GM18858 (cell line): ENCODE measurements at regions not wholly inside any gene's neighbourhood (a gene's known extent, or its start where the extent isn't known, plus 50 kb on each side); places are given as distances from the start of the nearest gene placed in this dataset.
"Not testable (repeated sequence)": the region's sequence is repeated elsewhere in the genome, so short reads cannot be mapped to it uniquely, and the experiment has no call there.

Experiments
- ATAC-seq: cut with Tn5 transposase; IDR thresholded peaks from one replicate; pipeline ENCODE4 v1.9.1; 2021; ENCODE audit not compliant: unreplicated experiment

GRCh38 chr6:103826209-103826608 is 1033.5 kb downstream of the HACE1 start:
- no peak for ATAC-seq

GRCh38 chr6:103820148-103820547 is 1039.6 kb downstream of the HACE1 start:
- ATAC-seq = no peak

- ATAC-seq = no peak
Measured at GRCh38 chr6:103819509-103819908, 1040.2 kb downstream of the HACE1 start.

- no peak for ATAC-seq
Measured at GRCh38 chr6:103812970-103813369, 1046.7 kb downstream of the HACE1 start.

GRCh38 chr6:103801901-103802479 is 1057.7 kb downstream of the HACE1 start:
- not testable (repeated sequence) for ATAC-seq

GRCh38 chr6:103799971-103800670 is 1059.6 kb downstream of the HACE1 start:
- no peak for ATAC-seq

- ATAC-seq = no peak
Measured at GRCh38 chr6:103798166-103798565, 1061.6 kb downstream of the HACE1 start.

- ATAC-seq = no peak
Measured at GRCh38 chr6:103797738-103798137, 1062.0 kb downstream of the HACE1 start.

- ATAC-seq = no peak
Measured at GRCh38 chr6:103791458-103791857, 1068.3 kb downstream of the HACE1 start.

GRCh38 chr6:103784117-103784516 is 1075.6 kb downstream of the HACE1 start:
- no peak for ATAC-seq

- ATAC-seq = no peak
Measured at GRCh38 chr6:103783329-103783728, 1076.4 kb downstream of the HACE1 start.

- no peak for ATAC-seq
Measured at GRCh38 chr6:103769431-103769830, 1090.3 kb downstream of the HACE1 start.

- ATAC-seq = no peak
Measured at GRCh38 chr6:103750603-103751002, 1109.1 kb downstream of the HACE1 start.

GRCh38 chr6:103734016-103734415 is 1125.7 kb downstream of the HACE1 start:
- ATAC-seq = no peak

GRCh38 chr6:103729658-103730057 is 1130.1 kb downstream of the HACE1 start:
- ATAC-seq = no peak

- ATAC-seq = peak; percentile 54
Measured at GRCh38 chr6:103723438-103724322, 1136.0 kb downstream of the HACE1 start.

GRCh38 chr6:103722683-103723082 is 1137.0 kb downstream of the HACE1 start:
- no peak for ATAC-seq

- no peak for ATAC-seq
Measured at GRCh38 chr6:103721923-103722322, 1137.8 kb downstream of the HACE1 start.

GRCh38 chr6:103720393-103720792 is 1139.3 kb downstream of the HACE1 start:
- no peak for ATAC-seq

GRCh38 chr6:103719545-103719944 is 1140.2 kb downstream of the HACE1 start:
- ATAC-seq = no peak

- ATAC-seq = no peak
Measured at GRCh38 chr6:103715269-103715668, 1144.5 kb downstream of the HACE1 start.

GRCh38 chr6:103709236-103709635 is 1150.5 kb downstream of the HACE1 start:
- ATAC-seq = not testable (repeated sequence)
